ENCODE measurements at regions not wholly inside any gene's neighbourhood (a gene's known extent, or its start where the extent isn't known, plus 50 kb on each side); places are given as distances from the start of the nearest gene placed in this dataset.

DNA sequence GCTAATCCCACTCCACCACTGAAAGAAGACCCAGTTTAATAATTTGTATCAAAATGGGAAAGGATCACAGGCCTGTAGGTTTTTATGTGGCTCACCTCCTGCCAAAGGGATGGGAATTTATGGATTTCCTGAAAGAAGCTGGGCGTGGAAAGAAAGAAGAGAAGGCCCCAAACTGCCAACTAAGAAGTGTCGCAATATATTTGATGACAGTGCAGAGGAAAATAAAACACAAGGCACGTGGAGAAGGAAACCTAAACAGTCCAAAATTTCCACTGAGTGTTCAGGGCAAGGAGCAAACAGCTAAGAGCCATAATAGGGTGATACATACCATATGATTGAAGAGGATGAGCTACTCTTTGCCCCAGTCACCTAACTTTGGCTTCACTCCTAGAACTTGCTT, 667.2 kb downstream of the GATA3 start:
- TF ChIP-seq, protein P1, sequence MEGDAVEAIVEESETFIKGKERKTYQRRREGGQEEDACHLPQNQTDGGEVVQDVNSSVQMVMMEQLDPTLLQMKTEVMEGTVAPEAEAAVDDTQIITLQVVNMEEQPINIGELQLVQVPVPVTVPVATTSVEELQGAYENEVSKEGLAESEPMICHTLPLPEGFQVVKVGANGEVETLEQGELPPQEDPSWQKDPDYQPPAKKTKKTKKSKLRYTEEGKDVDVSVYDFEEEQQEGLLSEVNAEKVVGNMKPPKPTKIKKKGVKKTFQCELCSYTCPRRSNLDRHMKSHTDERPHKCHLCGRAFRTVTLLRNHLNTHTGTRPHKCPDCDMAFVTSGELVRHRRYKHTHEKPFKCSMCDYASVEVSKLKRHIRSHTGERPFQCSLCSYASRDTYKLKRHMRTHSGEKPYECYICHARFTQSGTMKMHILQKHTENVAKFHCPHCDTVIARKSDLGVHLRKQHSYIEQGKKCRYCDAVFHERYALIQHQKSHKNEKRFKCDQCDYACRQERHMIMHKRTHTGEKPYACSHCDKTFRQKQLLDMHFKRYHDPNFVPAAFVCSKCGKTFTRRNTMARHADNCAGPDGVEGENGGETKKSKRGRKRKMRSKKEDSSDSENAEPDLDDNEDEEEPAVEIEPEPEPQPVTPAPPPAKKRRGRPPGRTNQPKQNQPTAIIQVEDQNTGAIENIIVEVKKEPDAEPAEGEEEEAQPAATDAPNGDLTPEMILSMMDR (IDR thresholded peaks at IDR 0.05; ENCODE audit: insufficient read depth, low read depth, low read length) = no peak
- TF ChIP-seq EZH2 (IDR thresholded peaks at IDR 0.05; ENCODE audit: insufficient read depth, low read length) = no peak
